NT2/D1 (cell line): ENCODE measurements at regions not wholly inside any gene's neighbourhood (a gene's known extent, or its start where the extent isn't known, plus 50 kb on each side); places are given as distances from the start of the nearest gene placed in this dataset.

Source experiments
- SUZ12 ChIP-seq: IDR thresholded peaks from 2 replicates; pipeline ENCODE4 v1.6.1; 2011; ENCODE audit not compliant: insufficient read length, insufficient read depth; ENCODE audit errors: extremely low read depth
- YY1 ChIP-seq: IDR thresholded peaks from 2 replicates; pipeline ENCODE4 v1.6.1; 2011; ENCODE audit not compliant: insufficient read length, insufficient read depth
- ZNF274 ChIP-seq: IDR thresholded peaks from 2 replicates; pipeline ENCODE4 v1.6.1; 2011; ENCODE audit warnings: mild to moderate bottlenecking, low read depth, low read length

- TF ChIP-seq YY1: no peak
- TF ChIP-seq SUZ12: no peak
- no peak for TF ChIP-seq ZNF274
Observed at GRCh38 chr5:67303356-67303755, 106.8 kb upstream of the CD180 start.
